ENCODE measurements at regions not wholly inside any gene's neighbourhood (a gene's known extent, or its start where the extent isn't known, plus 50 kb on each side); places are given as distances from the start of the nearest gene placed in this dataset.
"Not testable (repeated sequence)": the region's sequence is repeated elsewhere in the genome, so short reads cannot be mapped to it uniquely, and the experiment has no call there.

- DNase-seq (ENCODE audit: low read depth, low spot score): no peak
These were observed 151.7 kb upstream of the ANKH start for GRCh38 chr5:15023266-15023665.

- peak; percentile 74 for DNase-seq (ENCODE audit: low read depth, low spot score)
These were observed 149.9 kb upstream of the ANKH start for GRCh38 chr5:15021266-15022046.

GRCh38 chr5:15020736-15021135 lies 149.2 kb upstream of the ANKH start:
- DNase-seq (ENCODE audit: low read depth, low spot score): no peak

- peak; percentile 22 for DNase-seq (ENCODE audit: low read depth, low spot score)
These were observed 143.2 kb upstream of the ANKH start for GRCh38 chr5:15014809-15015208.

DNA sequence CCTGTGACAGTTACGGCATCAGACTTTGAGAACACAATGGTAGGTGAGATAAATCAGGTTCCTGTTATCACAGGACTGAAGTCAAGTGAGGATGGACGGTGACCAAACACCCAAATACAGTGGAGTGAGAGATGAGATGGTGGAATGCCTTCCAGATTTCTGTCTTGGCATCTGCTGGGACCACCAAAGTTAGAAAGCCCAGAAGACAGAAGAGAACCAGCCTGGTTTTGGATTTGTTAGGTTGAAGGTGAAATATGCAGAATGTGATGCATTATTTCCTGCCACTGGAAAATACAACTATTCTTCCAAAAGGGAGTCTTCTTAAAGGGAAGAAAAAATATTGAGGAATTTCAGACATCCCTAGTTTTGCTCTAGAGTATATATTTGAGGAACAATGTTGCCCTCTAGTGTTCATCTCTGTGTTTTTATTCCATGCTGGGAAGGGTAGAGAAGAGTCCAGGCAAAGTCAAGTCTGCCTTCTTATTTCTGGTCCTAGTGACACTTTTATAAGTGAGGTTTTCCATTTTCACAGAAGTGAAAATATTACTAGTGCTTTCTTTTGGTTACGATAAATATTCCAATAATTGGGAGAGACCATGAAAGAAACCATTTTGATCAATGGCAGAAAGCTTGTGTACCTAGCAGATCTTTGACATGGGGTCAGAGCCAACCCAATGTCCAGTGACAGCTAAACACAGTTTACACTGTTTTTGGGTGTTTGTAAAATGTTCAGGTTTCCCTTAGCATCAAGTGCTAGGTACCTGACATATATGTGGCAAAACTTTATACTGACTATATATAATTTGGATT lies 142.3 kb upstream of the ANKH start:
- DNase-seq (ENCODE audit: low read depth, low spot score): peak; percentile 83

GRCh38 chr5:15012061-15012460 lies 140.5 kb upstream of the ANKH start:
- DNase-seq (ENCODE audit: low read depth, low spot score): no peak

- no peak for DNase-seq (ENCODE audit: low read depth, low spot score)
These were observed 139.4 kb upstream of the ANKH start for GRCh38 chr5:15010936-15011335.

- peak; percentile 81 for DNase-seq (ENCODE audit: low read depth, low spot score)
These were observed 137.8 kb upstream of the ANKH start for GRCh38 chr5:15009420-15009819.

GRCh38 chr5:15008921-15009320 lies 137.3 kb upstream of the ANKH start:
- peak; percentile 56 for DNase-seq (ENCODE audit: low read depth, low spot score)

GRCh38 chr5:15008476-15008875 lies 136.9 kb upstream of the ANKH start:
- peak; percentile 97 for DNase-seq (ENCODE audit: low read depth, low spot score)

DNA sequence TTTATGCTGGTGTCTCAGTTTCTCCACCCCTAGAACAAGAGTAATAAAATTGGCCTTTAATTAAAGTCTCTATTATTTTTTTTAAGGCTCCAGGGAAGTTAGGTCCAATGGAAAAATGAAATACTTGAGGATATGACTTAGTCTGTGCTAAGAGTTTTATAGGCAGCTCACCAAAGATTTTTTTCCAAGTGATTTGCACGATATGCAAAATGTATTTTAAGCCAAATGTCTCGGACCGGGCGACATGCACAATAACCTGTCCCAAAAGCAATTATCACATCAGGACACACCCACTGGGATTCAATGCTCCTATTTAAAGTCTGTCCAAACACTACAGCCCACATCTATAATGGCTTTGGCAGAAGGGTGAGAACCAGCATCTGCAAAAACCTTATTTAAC lies 136.1 kb upstream of the ANKH start:
- no peak for DNase-seq (ENCODE audit: low read depth, low spot score)

DNA sequence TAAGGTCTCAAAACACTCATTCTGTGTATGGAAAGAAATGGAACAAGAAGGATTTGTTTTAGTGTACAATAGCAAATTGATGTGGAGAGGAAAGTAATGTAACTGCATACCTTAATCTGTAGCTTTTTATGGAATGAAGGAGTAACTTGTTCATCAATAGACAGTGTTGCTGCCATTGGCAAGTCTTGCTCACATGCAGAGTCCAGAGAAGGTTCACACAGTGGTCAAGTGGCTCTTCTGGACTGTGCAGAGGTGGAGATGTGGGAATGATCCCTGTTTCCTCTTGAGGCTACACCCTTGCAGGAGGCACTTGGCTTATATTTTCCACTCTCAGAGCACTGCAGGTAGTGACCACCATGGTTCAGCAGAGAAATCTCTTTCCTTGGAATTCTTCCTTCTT lies 132.9 kb upstream of the ANKH start:
- DNase-seq (ENCODE audit: low read depth, low spot score): peak; percentile 10

GRCh38 chr5:15003511-15003920 lies 131.9 kb upstream of the ANKH start:
- peak; percentile 83 for DNase-seq (ENCODE audit: low read depth, low spot score)

DNA sequence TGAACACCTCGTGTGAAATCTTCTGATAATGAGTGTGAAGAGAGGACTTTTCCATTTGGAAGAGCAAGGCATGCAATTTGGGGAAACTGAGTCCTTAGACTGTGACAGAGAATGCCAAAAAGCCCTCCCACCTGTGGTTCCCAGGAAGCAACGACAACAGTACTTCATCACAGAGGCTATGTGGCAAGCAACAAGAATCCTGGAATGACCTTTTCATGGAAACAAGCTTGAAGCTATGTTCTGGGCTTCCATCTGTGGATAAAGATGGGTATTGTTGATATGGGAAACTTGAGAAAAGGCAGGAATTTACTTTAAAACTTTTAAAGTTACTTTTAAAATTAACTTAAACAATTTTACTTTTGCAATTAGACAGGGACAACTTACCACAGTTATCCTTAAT lies 131.2 kb upstream of the ANKH start:
- no peak for DNase-seq (ENCODE audit: low read depth, low spot score)

GRCh38 chr5:15002173-15002572 lies 130.6 kb upstream of the ANKH start:
- no peak for DNase-seq (ENCODE audit: low read depth, low spot score)

- no peak for DNase-seq (ENCODE audit: low read depth, low spot score)
These were observed 129.9 kb upstream of the ANKH start for GRCh38 chr5:15001517-15001916.

DNA sequence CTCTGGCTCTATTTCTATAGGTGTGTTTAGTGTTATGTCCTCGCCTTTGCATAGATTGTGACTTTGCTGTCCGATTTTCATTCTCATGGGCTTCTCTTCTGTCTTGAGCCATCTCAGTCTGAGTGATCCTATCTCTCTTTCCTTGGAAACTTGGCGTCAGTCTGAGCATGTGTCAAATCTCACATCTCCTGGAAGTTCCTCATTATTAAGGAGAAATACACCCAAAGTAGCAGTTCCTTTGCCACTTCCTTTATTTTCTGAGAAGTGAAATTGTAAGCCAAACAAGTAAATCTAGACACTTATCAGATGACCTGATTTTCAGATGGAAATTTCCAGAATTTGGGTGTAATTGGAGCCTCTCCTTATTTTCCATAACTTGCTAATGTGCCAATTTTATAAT lies 126.9 kb upstream of the ANKH start:
- DNase-seq (ENCODE audit: low read depth, low spot score): no peak

GRCh38 chr5:14996997-14997396 lies 125.4 kb upstream of the ANKH start:
- DNase-seq (ENCODE audit: low read depth, low spot score): no peak

GRCh38 chr5:14995229-14995628 lies 123.7 kb upstream of the ANKH start:
- DNase-seq (ENCODE audit: low read depth, low spot score): no peak

GRCh38 chr5:14993459-14994133 lies 122.0 kb upstream of the ANKH start:
- not testable (repeated sequence) for DNase-seq (ENCODE audit: low read depth, low spot score)

GRCh38 chr5:14992751-14993458 lies 121.3 kb upstream of the ANKH start:
- DNase-seq (ENCODE audit: low read depth, low spot score): not testable (repeated sequence)

DNA sequence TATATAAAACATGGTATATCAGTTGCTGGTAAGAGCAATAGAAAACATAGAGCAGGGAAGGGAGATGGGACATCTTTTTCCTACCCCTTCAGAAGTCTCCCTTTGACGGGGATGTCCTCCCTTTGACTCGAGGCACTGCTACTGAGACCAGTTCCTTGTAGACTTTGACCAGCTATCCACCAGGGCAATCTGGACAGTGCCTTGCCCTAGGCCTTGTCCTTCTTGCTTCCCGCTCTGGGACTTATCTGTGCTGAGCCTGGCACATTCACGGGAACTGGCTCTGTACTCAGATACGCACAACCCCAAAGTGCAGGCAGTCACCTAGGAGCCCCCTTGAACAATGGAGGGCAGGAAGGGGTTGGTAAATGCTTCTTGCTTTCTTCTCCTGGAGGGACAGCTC lies 116.6 kb upstream of the ANKH start:
- no peak for DNase-seq (ENCODE audit: low read depth, low spot score)
